GM21381 (cell line): ENCODE measurements at regions not wholly inside any gene's neighbourhood (a gene's known extent, or its start where the extent isn't known, plus 50 kb on each side); places are given as distances from the start of the nearest gene placed in this dataset.
"Not testable (repeated sequence)": the region's sequence is repeated elsewhere in the genome, so short reads cannot be mapped to it uniquely, and the experiment has no call there.

Source experiments
- ATAC-seq: cut with Tn5 transposase; IDR thresholded peaks from one replicate; pipeline ENCODE4 v1.9.1; 2021; ENCODE audit warnings: mild to moderate bottlenecking, moderate library complexity; ENCODE audit not compliant: unreplicated experiment

DNA sequence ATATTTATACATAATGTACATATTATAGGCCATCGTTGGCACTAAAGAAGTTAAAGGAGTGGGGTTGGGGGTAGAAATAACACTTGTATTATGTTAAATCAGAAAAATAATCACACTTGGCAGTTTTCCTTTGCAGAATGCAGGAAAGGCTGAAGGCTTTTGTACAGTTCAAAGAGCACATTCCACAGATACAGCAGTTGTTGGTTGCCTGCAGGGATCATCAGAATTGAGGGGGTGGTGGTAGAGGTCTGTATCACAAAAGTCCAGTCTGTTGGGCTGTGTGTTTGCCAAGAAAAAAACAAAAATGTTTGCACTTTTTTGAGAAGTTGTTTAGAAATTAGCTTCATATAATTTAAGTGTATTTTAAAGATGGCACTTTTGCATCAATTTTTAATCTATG lies 231.8 kb upstream of the FOXP2 start:
- no peak for ATAC-seq

DNA sequence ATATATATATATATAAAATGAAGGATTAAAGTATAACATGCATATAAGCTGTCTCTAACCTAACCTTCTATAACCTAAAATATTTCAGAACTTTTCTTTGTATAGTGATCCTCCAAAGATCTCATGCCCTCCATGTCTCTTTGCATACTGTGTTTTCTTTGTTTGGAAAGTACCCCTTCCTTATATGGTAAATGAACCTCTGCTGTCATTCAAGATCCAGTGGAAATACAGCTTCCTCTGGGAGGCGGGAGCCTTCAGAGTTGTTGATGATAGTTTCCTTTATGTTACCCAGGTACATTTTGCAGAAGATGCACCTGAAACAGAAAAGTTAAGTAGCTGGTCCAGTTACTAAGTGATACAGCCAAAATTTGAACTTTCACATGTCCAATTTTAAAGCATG lies 233.3 kb upstream of the FOXP2 start:
- ATAC-seq: no peak

DNA sequence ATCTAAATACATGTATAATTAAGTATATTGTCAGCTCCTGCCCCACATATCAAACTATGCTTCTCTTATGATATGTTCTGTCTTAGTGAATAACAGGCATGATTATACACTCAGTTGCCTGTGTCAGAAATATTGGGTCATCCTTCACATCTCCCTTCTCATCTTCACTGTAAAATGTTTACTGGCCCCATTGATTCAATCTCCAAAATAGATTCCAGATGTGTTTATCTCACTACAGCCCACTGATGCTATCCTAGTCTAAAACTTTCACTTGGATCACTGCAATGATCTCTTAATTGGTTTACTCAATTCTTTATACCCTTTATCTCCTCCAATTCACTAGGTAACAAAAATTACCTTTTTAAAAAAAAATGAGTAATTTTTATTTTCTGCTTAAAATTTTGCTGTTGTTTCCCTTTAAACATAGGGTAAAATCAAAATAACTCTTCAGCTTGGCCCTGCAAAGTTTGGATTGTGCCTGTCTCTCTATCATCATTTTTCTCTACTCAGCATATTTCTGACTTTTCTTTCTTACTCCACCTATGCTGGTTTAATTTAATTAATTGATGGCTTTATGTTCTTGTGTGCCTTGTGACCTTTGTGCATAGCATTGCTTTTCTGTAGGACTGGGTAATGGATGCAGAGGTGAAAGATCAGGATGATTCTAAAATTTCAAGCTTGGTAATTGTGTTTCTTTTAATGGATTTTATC lies 233.9 kb upstream of the FOXP2 start:
- ATAC-seq: no peak

DNA sequence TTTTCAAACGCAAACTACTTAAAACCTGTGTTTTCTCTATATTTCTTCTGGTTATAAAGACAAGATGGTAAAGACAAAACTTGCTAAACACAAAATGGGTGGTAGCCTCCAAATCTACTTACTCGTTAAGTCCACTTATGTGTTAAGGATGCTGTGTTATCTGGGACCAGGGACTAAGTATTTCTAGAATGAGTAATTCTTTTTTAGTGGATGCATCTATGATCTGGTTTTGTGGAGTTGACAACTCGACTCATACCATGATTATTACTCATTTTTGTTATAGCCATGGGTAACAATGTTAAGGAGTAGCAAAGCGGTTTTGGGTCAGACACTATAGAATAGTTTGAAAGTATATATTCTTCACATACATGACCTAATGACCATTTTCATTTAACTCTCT lies 239.5 kb upstream of the FOXP2 start:
- ATAC-seq: no peak

DNA sequence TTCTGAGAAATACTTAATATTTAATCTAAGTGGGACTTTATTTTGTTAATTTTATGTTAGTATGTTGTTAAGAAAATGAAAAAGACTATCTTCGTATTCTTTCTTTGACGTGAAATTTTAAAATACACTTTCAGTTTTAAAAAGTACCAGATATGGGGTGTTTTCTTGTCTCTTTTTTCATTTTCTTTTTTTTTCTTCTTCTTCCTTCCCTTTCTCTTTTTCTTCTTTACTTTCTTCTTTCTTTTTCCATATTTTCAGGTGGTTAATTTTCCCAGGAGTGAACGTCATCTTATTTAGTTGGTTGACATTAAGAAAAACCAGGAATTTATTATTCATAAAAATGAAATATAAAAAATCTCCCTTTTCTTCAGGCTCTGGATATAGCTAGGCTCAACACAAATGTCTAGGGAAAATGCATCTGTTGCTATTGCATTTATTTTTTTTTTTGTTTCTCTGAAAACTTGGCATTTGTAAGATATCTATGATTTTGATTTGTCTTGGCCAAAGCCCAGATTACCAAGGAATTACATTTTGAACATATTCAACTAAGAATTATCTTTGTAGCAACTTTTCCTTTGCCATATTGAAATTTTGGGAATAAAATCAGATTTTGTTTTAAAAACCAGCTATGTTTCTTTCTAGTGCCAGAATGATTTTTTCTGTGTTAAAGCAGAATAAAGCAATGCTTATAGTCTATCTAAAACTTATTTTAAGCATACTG lies 241.3 kb upstream of the FOXP2 start:
- no peak for ATAC-seq

DNA sequence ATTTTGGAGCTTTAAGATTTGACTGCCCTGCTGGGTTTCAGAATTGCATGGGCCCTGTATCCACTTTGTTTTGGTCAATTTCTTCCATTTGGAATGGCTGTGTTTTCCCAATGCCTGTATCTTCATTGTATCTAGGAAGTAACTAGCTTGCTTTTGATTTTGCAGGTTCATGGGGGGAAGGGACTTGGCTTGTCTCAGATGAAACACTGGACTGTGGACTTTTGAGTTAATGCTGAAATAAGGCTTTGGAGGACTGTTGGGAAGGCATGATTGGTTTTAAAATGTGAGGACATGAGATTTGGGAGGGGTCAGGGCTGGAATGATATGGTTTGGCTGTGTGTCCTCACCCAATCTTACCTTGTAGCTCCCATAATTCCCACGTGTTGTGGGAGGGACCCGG lies 245.2 kb upstream of the FOXP2 start:
- not testable (repeated sequence) for ATAC-seq

DNA sequence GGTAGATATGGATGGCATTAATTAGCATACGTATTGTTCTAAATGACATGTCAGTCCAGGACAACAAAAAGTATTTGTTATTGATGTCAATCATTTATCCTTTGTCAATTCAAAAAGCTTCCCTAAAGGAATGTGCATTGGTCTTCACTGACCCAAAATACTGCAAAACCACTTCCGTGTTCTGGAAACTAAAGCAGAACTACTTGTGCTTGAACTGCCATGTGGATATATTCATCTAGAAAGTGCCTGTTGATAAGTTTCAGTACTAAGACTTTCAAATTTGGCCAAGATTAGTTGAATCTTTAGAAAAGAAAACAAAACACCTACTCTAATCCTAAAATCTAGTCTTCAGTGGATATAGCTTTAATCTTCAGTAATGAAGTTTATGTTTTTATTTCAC lies 242.1 kb upstream of the PPP1R3A start:
- ATAC-seq: no peak

DNA sequence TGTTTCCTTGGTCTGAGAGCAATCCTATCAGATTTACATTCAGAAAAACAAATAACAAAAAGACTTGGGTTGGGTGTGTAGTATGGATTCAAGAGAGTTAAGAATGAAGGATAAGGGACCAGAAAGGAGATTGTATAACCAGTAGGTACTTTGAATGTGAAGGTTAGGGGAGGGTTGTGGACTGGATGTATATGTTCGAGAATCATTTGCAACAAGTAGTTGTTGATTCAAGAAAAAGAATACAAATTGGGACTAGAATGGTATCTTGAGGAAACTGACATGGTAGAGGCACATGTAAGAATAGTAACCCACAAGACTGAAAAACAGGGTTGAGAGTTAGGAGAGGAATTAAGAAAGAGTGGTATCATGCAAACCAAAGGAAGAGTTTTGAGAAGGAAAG lies 240.0 kb upstream of the PPP1R3A start:
- ATAC-seq: no peak

DNA sequence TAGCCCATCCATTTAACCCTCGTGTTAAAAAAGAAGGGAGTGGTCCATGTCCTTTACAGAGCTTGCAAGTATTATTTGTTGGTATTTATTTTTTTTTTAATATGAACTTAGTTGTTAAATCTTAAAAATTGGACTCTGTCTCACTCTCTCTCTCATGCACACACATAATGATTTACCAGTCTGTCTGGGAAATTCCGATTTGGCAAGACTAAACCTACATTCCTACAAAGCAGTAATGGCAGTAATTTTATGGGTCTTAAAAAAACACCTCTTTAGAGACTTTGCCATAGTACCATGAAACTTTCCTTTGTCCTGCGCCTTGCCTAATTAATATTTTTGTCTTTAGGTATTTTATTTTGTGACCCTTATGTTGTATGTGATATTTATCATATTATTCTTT lies 239.5 kb upstream of the PPP1R3A start:
- ATAC-seq: no peak

DNA sequence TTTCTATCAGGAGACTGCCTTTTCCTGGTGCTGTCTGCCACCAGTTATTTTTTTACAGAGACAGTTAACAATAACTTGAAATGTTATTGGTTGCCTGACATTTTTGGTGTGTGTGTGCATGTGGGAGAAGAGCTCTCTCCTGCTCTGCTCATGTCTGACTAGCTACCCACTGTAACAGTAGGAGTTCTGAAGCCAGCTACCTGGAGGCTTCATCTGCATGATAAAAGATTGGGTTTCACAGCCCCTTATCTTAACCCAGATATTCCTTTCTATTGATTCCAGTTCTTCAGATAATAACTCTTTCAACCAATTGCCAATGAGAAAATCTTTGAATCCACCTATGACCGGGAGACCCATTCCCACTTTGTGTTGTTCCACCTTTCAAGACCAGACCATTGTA lies 237.4 kb upstream of the PPP1R3A start:
- no peak for ATAC-seq

DNA sequence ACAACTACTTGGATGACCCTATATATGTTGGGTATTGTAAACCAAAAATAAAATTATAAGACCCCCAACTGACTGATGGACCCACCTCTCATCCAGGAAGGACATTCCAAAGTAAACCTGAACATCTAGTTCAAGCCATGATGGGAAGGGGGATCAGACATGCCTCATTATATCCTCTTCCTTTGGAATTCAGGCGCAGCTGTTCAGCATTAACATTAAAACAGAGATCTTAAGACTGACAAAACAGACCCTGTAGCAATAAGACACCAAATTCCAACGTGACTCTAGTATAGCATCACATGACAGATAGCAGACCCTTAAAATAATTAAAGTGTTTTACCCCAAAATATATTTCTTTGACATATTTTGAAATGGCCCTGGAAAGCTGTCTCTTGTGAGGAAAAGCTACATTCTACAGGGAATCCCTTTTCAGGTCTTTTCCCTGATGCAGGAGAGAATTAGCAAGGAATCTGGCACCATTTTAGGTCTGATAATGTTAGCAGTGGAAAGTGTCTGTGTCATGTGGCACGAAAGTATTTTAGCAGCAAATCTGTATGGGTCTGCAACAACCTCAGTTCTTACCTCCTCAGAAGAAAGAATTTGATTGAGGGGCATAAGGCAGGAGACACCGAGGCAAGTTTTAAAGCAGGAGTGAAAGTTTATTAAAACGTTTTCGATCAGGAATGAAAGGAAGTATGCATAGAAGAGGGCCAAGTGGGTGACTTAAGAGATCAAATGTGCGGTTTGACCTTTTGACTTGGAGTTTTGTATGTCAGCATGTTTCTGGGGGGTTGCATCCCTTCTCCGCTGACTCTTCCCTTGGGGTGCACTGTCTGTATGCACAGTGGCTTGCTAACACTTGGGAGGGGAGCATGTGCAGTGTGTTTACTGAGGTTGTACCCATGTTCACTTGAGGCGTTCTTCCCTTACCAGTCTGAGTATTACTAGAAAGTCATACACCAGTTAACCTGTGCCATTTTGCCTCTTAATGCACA lies 236.6 kb upstream of the PPP1R3A start:
- ATAC-seq: no peak

DNA sequence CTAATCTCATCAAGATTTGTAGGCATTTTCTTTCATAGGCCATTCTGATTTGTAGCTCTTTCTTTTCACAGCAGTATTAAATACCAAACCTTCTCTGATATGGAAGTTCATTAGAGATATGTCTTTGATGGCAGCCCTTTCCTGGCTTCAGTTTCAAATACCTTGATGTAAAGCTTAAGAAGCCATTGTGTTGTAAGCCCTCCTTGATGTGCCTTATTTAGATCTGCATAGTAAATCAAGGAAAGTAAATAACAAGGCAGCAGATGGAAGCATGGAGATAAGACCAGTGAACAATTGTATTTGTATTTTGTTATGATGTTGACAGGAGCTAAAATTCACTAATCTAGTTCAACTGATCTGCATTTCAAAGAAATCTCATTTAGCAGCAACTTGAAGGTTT lies 234.9 kb upstream of the PPP1R3A start:
- ATAC-seq: no peak

DNA sequence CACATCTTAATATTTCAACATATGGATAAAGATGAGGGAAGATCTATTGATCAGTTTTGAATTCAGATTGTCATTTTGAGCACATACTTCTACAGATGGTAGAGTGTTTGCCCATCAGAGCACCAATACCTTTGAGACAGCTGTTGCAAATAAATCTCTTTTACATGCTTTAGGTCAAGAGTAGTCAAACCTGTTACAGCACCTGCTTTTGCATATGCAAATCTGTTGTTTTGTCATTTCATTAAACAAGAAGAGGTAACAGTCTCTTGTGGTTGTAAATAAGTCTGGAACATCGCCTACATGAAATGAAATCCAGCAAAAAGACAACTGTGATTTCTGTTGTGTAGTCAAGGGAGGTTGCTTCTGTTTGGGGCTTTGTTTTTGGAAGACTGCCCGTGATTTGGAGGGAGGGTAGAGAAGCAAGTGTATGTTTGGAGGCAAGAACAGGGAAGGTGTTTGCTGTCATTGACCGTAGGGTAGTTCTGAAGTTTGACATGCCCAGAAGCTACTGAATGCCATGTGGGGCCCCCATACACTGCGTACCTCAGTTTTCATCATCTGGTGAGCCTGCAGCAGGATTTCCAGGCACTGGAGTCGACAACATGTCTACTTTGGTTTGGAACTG lies 233.6 kb upstream of the PPP1R3A start:
- no peak for ATAC-seq

DNA sequence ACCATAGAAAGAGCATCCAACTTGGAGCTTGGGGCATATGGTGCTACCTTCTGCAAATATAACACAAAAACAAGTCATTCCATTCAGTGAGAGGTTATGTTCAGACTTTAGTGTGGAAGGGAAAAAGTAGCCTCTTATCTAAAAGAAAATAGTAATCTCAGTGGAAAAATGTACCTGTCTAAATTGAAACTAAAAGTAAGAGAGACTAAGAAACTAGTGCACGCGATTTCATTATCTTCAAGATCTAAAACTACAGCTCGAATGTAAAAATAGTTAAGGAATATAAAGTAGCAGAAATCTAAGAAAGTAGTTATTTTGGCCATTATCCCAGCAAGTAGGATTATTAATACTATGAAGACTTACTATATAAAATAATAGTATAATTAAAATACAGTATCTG lies 233.0 kb upstream of the PPP1R3A start:
- no peak for ATAC-seq

DNA sequence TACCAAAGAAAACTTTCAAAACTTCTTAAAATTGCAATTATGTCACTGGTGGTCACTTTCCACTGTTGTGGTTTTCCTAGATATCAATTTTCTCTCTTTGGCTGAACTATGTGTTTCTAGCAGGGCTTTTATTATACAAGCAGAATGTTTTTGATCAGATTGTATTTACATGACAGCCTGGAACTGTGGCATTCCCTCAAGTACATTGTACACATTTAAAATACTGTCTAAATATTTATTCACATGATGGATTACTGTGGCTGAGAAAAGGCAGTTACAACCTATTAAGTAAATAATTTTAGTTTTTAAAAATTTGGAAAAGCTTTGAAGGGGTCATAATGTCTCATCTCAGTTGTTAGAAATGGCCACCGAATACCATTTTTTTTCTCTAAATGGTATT lies 231.9 kb upstream of the PPP1R3A start:
- no peak for ATAC-seq

DNA sequence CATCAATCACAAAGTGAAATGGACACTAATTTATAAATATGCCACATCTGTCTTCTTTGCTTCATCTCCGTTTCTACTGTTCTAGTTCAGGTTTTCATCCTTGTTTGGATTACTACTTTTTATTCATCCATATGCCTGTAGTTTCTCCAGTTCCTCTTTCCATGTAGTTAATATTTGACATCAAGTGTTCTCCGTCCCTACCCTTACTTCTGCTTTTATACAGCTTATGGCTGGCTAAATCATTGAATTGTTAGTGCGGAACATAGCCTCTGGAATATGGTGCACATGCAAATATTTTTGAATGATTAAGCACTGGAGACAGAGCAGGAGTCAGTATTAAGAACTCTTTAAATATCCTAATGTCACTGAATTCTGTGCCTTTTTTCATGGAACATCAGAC lies 230.0 kb upstream of the PPP1R3A start:
- ATAC-seq: no peak

DNA sequence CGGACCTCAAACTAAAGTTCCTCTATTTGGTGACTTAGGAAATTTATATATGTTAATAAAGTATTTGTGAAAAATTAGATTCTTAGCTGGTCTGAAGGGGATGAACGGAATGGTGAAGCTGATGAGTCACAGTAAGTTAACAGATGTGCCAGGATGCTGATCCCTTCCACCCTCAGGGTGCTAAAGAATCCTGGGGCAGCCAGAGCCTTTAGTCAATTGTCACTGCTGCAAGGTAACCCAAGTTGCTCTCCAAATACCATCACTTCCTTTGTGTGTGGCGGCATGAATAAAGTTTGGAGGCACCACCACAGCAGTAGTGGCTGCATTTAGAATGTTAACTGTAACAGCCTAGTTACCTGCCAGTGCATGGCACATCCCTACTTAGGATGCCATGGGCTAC lies 222.6 kb upstream of the PPP1R3A start:
- no peak for ATAC-seq

DNA sequence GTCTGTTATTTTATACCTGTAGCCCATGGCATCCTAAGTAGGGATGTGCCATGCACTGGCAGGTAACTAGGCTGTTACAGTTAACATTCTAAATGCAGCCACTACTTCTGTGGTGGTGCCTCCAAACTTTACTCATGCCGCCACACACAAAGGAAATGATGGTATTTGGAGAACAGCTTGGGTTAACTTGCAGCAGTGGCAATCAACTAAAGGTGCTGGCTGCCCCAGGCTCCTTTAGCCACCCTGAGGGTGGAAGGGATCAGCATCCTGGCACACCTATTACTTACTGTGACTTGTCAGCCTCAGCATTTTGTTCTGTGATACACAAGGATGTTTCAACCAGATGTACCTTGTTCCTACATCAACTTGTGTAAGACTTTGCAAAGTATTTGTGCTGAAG lies 221.8 kb upstream of the PPP1R3A start:
- ATAC-seq: no peak

DNA sequence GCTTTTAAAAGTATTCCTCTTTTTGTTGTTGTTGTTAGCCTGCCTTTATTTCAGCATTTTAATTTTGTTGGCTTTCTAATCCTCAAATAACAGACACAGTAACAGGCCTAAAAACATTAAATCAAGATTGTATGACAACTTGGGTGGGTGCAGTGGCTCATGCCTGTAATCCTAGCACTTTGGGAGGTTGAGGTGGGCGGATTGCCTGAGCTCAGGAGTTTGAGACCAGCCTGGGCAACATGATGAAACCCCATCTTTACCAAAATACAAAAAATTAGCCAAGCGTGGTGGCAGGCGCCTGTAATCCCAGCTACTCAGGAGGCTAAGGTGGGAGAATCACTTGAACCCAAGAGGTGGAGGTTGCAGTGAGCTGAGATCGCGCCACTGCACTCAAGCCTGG lies 220.9 kb upstream of the PPP1R3A start:
- ATAC-seq: not testable (repeated sequence)

DNA sequence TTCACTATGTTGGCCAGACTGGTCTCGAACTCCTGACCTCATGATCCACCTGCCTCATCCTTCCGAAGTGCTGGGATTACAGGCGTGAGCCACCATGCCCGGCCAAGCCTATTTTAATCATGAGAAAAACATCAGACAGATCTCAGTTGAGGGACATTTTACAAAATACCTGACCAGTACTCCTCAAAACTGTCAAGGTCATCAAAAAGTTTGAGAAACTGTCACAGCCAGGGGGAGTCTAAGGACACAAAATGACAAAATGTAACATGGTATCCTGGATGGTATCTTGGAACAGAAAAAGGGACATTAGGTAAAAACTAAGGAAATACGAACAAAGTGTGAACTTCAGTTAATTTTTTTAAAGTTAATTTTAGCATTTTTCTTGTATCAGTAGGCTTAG lies 219.8 kb upstream of the PPP1R3A start:
- no peak for ATAC-seq

DNA sequence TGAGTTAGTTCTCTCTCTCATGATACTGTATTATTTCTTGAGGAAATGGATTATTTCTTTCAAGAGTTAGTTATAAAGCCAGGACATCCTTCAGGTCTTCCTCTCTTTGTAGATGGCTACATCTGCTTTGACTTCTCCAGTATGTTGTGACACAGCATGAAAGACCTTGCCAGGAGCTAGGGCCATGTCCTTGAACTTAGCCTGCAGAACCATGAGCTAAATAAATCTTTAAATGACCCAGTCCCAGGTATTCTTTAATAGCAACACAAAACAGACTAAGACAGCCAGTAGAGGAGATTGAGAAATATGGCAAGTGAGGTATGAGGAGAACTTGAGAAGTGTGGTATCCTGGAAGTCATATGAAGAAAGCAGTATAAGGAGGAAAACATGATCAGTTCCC lies 214.9 kb upstream of the PPP1R3A start:
- ATAC-seq: no peak
